ENCODE measurements at regions not wholly inside any gene's neighbourhood (a gene's known extent, or its start where the extent isn't known, plus 50 kb on each side); places are given as distances from the start of the nearest gene placed in this dataset.

- DNase-seq (ENCODE audit: low read depth, low spot score), result no peak
These were observed 170.4 kb downstream of the RSL24D1 start for GRCh38 chr15:55026381-55026780.

GRCh38 chr15:55017635-55018034 is 179.1 kb downstream of the RSL24D1 start:
- no peak for DNase-seq (ENCODE audit: low read depth, low spot score)

- DNase-seq (ENCODE audit: low read depth, low spot score), result no peak
These were observed 180.5 kb downstream of the RSL24D1 start for GRCh38 chr15:55016225-55016624.

GRCh38 chr15:55015093-55015445 is 181.7 kb downstream of the RSL24D1 start:
- no peak for DNase-seq (ENCODE audit: low read depth, low spot score)

- DNase-seq (ENCODE audit: low read depth, low spot score), result no peak
These were observed 182.2 kb downstream of the RSL24D1 start for GRCh38 chr15:55014391-55015092.

- no peak for DNase-seq (ENCODE audit: low read depth, low spot score)
These were observed 188.3 kb downstream of the RSL24D1 start for GRCh38 chr15:55008421-55008820.

GRCh38 chr15:55007561-55007960 is 189.2 kb downstream of the RSL24D1 start:
- DNase-seq (ENCODE audit: low read depth, low spot score), result no peak

GRCh38 chr15:55005679-55006078 is 191.1 kb downstream of the RSL24D1 start:
- no peak for DNase-seq (ENCODE audit: low read depth, low spot score)

- no peak for DNase-seq (ENCODE audit: low read depth, low spot score)
These were observed 192.5 kb downstream of the RSL24D1 start for GRCh38 chr15:55003965-55004873.

GRCh38 chr15:54998661-54999060 is 198.1 kb downstream of the RSL24D1 start:
- no peak for DNase-seq (ENCODE audit: low read depth, low spot score)

GRCh38 chr15:54990793-54991192 is 205.9 kb downstream of the RSL24D1 start:
- DNase-seq (ENCODE audit: low read depth, low spot score), result no peak

GRCh38 chr15:54987881-54988280 is 208.9 kb downstream of the RSL24D1 start:
- DNase-seq (ENCODE audit: low read depth, low spot score), result no peak

- no peak for DNase-seq (ENCODE audit: low read depth, low spot score)
These were observed 216.8 kb downstream of the RSL24D1 start for GRCh38 chr15:54979964-54980363.

GRCh38 chr15:54962637-54963036 is 234.1 kb downstream of the RSL24D1 start:
- no peak for DNase-seq (ENCODE audit: low read depth, low spot score)

- no peak for DNase-seq (ENCODE audit: low read depth, low spot score)
These were observed 236.5 kb downstream of the RSL24D1 start for GRCh38 chr15:54960266-54960665.

- no peak for DNase-seq (ENCODE audit: low read depth, low spot score)
These were observed 255.3 kb downstream of the RSL24D1 start for GRCh38 chr15:54941417-54941816.

GRCh38 chr15:54917312-54917711 is 279.4 kb downstream of the RSL24D1 start:
- no peak for DNase-seq (ENCODE audit: low read depth, low spot score)

GRCh38 chr15:54915380-54915779 is 281.4 kb downstream of the RSL24D1 start:
- DNase-seq (ENCODE audit: low read depth, low spot score), result no peak

GRCh38 chr15:54884312-54884711 is 312.4 kb downstream of the RSL24D1 start:
- no peak for DNase-seq (ENCODE audit: low read depth, low spot score)

- no peak for DNase-seq (ENCODE audit: low read depth, low spot score)
These were observed 336.8 kb downstream of the RSL24D1 start for GRCh38 chr15:54859982-54860381.

- no peak for DNase-seq (ENCODE audit: low read depth, low spot score)
These were observed 342.1 kb downstream of the RSL24D1 start for GRCh38 chr15:54854667-54855066.

GRCh38 chr15:54850101-54850500 is 346.6 kb downstream of the RSL24D1 start:
- DNase-seq (ENCODE audit: low read depth, low spot score), result no peak

GRCh38 chr15:54843006-54843405 is 353.7 kb downstream of the RSL24D1 start:
- DNase-seq (ENCODE audit: low read depth, low spot score), result no peak

All from activated CD4-positive, CD25-positive, alpha-beta regulatory T cell treated with anti-CD3 and anti-CD28 coated beads, Interleukin-2, amount 50 U/mL, for 16 hours (primary cell).